GM23338 (cell line): ENCODE measurements at regions not wholly inside any gene's neighbourhood (a gene's known extent, or its start where the extent isn't known, plus 50 kb on each side); places are given as distances from the start of the nearest gene placed in this dataset.

Source experiments
- CREB1 ChIP-seq: fragments of 250-450 bp; sonication (Bioruptor Pico); IDR thresholded peaks from 2 replicates; pipeline ENCODE4 v1.5.0; 2020; ENCODE audit warnings: low read depth, mild to moderate bottlenecking, moderate library complexity
- EZH2 ChIP-seq: fragments of 200-600 bp; sonication (generic); IDR thresholded peaks from one replicate; pipeline ENCODE4 v1.8.0; 2017; ENCODE audit warnings: antibody characterized with exemption, mild to moderate bottlenecking, low read depth; ENCODE audit not compliant: unreplicated experiment
- EZH2phosphoT487 ChIP-seq: fragments of 200-600 bp; sonication (generic); IDR thresholded peaks from one replicate; pipeline ENCODE4 v1.8.1; 2018; ENCODE audit warnings: antibody characterized with exemption; ENCODE audit not compliant: unreplicated experiment
- JUNB ChIP-seq: IDR thresholded peaks from one replicate; pipeline ENCODE4 v1.6.1; 2016; ENCODE audit warnings: antibody characterized with exemption; ENCODE audit not compliant: unreplicated experiment
- POLR2AphosphoS5 ChIP-seq: IDR thresholded peaks from 2 replicates; pipeline ENCODE4 v1.6.1; 2016; ENCODE audit warnings: antibody characterized with exemption, low read depth
- REST ChIP-seq: IDR thresholded peaks from one replicate; pipeline ENCODE4 v1.6.1; 2018; ENCODE audit warnings: antibody characterized with exemption; ENCODE audit not compliant: unreplicated experiment
- STAT1 ChIP-seq: IDR thresholded peaks from one replicate; pipeline ENCODE4 v1.6.1; 2016; ENCODE audit warnings: antibody characterized with exemption; ENCODE audit not compliant: unreplicated experiment
- ZNF114 ChIP-seq: fragments of 250-450 bp; sonication (Bioruptor Pico); IDR thresholded peaks from 2 replicates; pipeline ENCODE4 v1.5.0; 2020; ENCODE audit warnings: mild to moderate bottlenecking, moderate library complexity
- ZNF331 ChIP-seq: fragments of 250-450 bp; sonication (Bioruptor Pico); IDR thresholded peaks from 2 replicates; pipeline ENCODE4 v1.5.0; 2020; ENCODE audit warnings: low read depth, mild to moderate bottlenecking, moderate library complexity
- TF ChIP-seq, protein P1 (sequence below), 2 experiments: fragments of 200-600 bp in 1 of 2; sonication (generic) in 1 of 2; conservative IDR thresholded peaks; 2 replicates each; pipeline versions ENCODE4 v1.5.1 to v1.6.1; 2016 to 2017; ENCODE audit warnings: antibody characterized with exemption in 2 of 2, low read depth in 2 of 2, mild to moderate bottlenecking in 2 of 2, moderate library complexity in 1 of 2
- TF ChIP-seq, protein P2 (sequence below): fragments of 250-450 bp; sonication (Bioruptor Pico); IDR thresholded peaks from 2 replicates; pipeline ENCODE4 v1.5.0; 2020; ENCODE audit warnings: mild to moderate bottlenecking, moderate library complexity

DNA sequence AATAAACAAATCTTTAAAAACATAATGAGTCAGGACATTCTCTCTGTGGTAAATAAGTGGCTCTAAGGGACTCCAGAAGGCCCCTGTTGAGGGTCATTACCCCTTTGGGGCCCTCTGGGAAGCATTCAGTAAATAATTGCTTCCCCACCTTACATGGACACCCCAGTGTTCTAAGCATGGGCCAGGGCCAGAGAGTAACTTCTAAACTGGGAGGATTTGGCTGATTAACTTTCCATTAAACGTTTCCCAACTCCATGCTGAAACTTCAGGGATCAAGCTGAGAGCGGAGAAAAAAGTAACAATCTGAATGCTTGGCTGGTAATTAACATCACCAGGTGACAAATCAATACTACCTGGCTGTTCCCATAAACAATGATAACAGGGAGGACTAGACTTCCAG lies 783.9 kb upstream of the LRRC4C start:
- TF ChIP-seq, protein P1, sequence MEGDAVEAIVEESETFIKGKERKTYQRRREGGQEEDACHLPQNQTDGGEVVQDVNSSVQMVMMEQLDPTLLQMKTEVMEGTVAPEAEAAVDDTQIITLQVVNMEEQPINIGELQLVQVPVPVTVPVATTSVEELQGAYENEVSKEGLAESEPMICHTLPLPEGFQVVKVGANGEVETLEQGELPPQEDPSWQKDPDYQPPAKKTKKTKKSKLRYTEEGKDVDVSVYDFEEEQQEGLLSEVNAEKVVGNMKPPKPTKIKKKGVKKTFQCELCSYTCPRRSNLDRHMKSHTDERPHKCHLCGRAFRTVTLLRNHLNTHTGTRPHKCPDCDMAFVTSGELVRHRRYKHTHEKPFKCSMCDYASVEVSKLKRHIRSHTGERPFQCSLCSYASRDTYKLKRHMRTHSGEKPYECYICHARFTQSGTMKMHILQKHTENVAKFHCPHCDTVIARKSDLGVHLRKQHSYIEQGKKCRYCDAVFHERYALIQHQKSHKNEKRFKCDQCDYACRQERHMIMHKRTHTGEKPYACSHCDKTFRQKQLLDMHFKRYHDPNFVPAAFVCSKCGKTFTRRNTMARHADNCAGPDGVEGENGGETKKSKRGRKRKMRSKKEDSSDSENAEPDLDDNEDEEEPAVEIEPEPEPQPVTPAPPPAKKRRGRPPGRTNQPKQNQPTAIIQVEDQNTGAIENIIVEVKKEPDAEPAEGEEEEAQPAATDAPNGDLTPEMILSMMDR (conservative IDR thresholded peaks at IDR 0.05; ENCODE audit: low read depth in 2 of 2) = no peak
- TF ChIP-seq POLR2AphosphoS5 (no peak), EZH2 (no peak), EZH2phosphoT487 (no peak), ZNF114 (CRISPR knock-in tag) (no peak), REST (no peak), CREB1 (CRISPR knock-in tag) (no peak), ZNF331 (CRISPR knock-in tag) (no peak), JUNB (no peak), STAT1 (no peak)
- TF ChIP-seq, protein P2, sequence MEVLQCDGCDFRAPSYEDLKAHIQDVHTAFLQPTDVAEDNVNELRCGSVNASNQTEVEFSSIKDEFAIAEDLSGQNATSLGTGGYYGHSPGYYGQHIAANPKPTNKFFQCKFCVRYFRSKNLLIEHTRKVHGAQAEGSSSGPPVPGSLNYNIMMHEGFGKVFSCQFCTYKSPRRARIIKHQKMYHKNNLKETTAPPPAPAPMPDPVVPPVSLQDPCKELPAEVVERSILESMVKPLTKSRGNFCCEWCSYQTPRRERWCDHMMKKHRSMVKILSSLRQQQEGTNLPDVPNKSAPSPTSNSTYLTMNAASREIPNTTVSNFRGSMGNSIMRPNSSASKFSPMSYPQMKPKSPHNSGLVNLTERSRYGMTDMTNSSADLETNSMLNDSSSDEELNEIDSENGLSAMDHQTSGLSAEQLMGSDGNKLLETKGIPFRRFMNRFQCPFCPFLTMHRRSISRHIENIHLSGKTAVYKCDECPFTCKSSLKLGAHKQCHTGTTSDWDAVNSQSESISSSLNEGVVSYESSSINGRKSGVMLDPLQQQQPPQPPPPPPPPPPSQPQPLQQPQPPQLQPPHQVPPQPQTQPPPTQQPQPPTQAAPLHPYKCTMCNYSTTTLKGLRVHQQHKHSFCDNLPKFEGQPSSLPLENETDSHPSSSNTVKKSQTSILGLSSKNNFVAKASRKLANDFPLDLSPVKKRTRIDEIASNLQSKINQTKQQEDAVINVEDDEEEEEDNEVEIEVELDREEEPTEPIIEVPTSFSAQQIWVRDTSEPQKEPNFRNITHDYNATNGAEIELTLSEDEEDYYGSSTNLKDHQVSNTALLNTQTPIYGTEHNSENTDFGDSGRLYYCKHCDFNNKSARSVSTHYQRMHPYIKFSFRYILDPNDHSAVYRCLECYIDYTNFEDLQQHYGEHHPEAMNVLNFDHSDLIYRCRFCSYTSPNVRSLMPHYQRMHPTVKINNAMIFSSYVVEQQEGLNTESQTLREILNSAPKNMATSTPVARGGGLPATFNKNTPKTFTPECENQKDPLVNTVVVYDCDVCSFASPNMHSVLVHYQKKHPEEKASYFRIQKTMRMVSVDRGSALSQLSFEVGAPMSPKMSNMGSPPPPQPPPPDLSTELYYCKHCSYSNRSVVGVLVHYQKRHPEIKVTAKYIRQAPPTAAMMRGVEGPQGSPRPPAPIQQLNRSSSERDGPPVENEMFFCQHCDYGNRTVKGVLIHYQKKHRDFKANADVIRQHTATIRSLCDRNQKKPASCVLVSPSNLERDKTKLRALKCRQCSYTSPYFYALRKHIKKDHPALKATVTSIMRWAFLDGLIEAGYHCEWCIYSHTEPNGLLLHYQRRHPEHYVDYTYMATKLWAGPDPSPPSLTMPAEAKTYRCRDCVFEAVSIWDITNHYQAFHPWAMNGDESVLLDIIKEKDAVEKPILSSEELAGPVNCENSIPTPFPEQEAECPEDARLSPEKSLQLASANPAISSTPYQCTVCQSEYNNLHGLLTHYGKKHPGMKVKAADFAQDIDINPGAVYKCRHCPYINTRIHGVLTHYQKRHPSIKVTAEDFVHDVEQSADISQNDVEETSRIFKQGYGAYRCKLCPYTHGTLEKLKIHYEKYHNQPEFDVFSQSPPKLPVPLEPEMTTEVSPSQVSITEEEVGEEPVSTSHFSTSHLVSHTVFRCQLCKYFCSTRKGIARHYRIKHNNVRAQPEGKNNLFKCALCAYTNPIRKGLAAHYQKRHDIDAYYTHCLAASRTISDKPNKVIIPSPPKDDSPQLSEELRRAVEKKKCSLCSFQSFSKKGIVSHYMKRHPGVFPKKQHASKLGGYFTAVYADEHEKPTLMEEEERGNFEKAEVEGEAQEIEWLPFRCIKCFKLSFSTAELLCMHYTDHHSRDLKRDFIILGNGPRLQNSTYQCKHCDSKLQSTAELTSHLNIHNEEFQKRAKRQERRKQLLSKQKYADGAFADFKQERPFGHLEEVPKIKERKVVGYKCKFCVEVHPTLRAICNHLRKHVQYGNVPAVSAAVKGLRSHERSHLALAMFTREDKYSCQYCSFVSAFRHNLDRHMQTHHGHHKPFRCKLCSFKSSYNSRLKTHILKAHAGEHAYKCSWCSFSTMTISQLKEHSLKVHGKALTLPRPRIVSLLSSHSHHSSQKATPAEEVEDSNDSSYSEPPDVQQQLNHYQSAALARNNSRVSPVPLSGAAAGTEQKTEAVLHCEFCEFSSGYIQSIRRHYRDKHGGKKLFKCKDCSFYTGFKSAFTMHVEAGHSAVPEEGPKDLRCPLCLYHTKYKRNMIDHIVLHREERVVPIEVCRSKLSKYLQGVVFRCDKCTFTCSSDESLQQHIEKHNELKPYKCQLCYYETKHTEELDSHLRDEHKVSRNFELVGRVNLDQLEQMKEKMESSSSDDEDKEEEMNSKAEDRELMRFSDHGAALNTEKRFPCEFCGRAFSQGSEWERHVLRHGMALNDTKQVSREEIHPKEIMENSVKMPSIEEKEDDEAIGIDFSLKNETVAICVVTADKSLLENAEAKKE = no peak
